ENCODE measurements at regions not wholly inside any gene's neighbourhood (a gene's known extent, or its start where the extent isn't known, plus 50 kb on each side); places are given as distances from the start of the nearest gene placed in this dataset.

DNA sequence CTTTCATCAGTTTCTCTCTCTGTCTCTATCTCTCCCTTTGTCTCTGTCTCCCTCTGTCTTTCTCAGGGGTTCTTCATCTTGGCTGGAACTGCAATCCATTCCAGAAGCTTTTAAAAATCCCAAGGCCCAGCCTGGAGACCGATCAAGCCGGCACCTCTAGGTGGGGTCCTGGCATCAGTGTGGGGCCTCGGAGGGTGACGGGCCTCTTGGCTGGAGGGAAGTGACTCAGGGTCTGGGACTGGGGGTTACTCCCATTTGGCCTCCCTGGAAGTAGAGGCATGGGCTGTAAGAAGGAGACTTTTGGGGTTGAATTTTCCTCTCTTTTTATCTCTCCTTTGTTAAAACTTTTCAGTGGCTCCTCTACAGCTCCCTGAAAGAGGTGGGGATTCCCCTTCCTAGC is 52.8 kb upstream of the OTOF start:
- in situ Hi-C loops (cut with HindIII; ENCODE audit: low sequenced_read_pairs), result loop anchor here (5.0 kb wide), 2 partner anchors 33 to 42 kb away; no protein-coding TSS in a partner anchor

DNA sequence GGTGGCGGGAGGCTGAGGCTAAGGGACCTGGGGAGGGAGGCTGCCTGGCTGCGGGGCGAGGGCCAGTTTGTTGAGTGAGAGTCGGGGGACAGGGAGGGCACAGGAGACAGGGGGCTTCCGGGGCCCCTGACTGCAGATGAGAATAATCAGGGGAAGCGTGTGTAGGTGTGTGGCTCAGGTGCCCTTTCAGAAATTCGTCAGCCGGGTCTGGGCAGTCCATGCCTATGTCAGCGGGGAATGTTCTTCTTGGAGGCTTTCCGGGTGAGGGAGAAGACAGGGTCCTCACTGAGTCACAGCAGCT is 52.3 kb upstream of the OTOF start:
- no peak for TF ChIP-seq CTCF (IDR thresholded peaks at IDR 0.05; ENCODE audit: low read depth, low read length, missing control alignments)
- no peak for DNase-seq (ENCODE audit: low read depth)
- H3K4me3 ChIP-seq (ENCODE audit: low read depth, low read length), result no peak overlapping the region
- in situ Hi-C loops (cut with HindIII; ENCODE audit: low sequenced_read_pairs), result loop anchor here (5.0 kb wide), 2 partner anchors 33 to 42 kb away; no protein-coding TSS in a partner anchor

More for the DNA sequence above, 52.8 kb upstream of the OTOF start:
- TF ChIP-seq CTCF (IDR thresholded peaks at IDR 0.05; ENCODE audit: low read depth, low read length, missing control alignments), result no peak
- no peak overlapping the region for H3K4me3 ChIP-seq (ENCODE audit: low read depth, low read length)
- no peak for DNase-seq (ENCODE audit: low read depth)

DNA sequence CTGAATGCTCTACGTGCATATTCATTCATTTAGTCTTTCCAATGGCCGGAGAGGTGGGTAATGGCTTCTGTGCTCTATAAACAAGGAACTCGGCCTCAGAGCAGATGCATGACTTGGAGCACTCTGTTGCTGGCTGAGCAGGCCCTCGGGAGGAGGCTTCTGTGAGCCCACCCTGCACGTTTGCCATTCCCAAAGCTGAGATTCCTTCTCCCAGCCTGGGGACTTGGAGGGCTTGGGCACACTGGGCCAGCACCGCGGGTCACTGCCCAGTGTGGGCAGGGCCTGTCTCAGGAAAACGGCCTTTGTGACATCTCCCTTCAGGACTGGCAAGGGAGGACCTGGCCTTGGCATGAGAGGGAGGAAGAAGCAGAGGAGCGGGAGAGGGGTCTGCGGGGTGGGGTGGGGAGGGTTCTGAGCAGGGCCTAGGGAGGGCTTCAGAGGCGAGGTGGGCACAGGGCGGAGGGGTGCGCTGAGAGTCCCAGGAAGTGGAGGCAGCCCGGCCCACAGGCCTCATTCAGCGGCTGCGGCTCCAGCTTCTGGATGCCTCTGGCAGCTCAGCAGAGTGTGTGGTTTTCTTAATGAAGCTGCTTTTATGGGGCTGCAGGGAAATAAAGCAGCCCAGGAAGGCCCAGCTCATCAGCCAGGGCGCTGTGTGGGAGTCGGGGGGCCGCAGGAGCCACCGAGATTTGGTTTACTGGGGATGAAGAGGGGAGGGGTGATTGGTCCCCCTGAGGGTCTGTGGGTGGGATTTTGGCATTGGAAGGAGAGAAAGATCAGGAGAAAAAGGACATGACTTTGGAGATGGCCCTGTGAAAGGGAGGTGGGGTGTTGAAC is 51.7 kb upstream of the OTOF start:
- in situ Hi-C loops (cut with HindIII; ENCODE audit: low sequenced_read_pairs), result loop anchor here (5.0 kb wide), 2 partner anchors 32 to 43 kb away; no protein-coding TSS in a partner anchor
- TF ChIP-seq CTCF (IDR thresholded peaks at IDR 0.05; ENCODE audit: low read depth, low read length, missing control alignments), result no peak
- no peak for DNase-seq (ENCODE audit: low read depth)
- no peak overlapping the region for H3K4me3 ChIP-seq (ENCODE audit: low read depth, low read length)

DNA sequence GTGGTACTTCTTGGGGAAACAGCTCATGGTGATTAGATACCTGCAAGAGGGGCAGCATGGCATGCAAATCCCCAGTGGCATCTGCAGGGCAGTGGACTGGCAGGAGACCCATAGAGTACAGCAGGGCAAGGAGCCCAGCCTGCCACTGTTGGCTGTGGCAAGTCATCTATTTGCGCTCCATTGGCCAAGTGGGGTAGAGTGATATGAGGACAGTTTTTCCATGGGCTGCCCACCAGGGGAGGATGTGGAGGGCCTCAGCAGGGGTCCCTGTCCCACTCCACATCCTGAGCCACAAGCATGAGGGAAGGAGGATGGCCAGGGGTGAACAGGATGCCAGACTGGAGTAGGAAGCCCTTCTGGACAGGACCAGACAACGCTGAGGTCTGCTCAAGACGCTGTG is 50.9 kb upstream of the OTOF start:
- in situ Hi-C loops (cut with HindIII; ENCODE audit: low sequenced_read_pairs), result no loop called here
- no peak overlapping the region for H3K4me3 ChIP-seq (ENCODE audit: low read depth, low read length)
- no peak for DNase-seq (ENCODE audit: low read depth)
- TF ChIP-seq CTCF (IDR thresholded peaks at IDR 0.05; ENCODE audit: low read depth, low read length, missing control alignments), result no peak

DNA sequence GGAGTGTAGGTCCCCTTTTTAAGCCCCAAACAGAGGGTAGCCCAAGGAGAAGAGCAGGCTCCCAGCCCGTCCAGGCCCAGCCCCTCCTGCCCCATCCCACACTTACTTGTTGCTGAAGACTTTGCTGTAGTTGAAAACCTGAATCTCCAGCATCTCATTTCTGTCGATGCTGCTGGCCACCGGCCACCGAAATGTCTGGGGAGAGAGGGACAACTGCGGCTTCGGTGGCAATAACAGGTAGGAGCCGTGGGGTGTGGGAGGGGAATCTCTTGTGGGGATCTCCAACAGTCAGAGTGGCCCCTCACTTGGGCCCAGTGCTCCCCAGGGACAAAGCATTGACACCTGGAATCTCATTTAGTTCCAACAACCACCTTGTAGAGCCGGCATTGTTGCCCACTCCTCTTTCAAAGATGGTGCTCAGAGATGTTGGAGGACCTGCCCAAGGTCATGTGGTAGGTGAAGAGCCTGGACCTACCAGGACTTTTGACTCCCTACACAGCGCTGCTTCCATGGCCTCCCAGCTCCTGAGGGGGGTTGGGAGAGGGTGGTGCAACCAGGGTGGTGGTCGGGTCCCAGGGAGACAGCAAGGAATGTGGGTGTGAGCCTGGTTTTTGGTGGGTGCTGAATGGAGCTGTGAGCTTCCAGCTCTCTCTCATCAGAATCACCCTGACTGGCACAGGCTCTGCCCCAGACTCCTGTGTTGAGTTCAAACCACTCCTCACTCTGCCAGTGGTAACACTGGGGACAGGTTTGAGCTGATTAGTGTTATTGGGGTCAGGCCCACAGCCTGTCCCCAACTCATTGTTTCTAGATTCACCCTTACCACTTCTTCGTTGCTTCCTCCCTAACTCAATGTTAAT is 50.0 kb upstream of the OTOF start:
- no peak overlapping the region for H3K4me3 ChIP-seq (ENCODE audit: low read depth, low read length)
- no peak for DNase-seq (ENCODE audit: low read depth)
- in situ Hi-C loops (cut with HindIII; ENCODE audit: low sequenced_read_pairs), result no loop called here
- TF ChIP-seq CTCF (IDR thresholded peaks at IDR 0.05; ENCODE audit: low read depth, low read length, missing control alignments), result no peak
